22Rv1 (cell line): ENCODE measurements at regions not wholly inside any gene's neighbourhood (a gene's known extent, or its start where the extent isn't known, plus 50 kb on each side); places are given as distances from the start of the nearest gene placed in this dataset.

Source experiments
- CTCF ChIP-seq: fragments of 450-650 bp; IDR thresholded peaks from 2 replicates; pipeline ENCODE4 v1.5.1; 2017; ENCODE audit warnings: mild to moderate bottlenecking
- ZFX ChIP-seq: fragments of 450-650 bp; IDR thresholded peaks from 2 replicates; pipeline ENCODE4 v1.6.1; 2017; ENCODE audit warnings: antibody characterized with exemption, borderline replicate concordance

GRCh38 chr16:59242556-59242955 lies 508.4 kb upstream of the GOT2 start:
- TF ChIP-seq CTCF = no peak
- TF ChIP-seq ZFX = no peak
